Left ventricle myocardium inferior (tissue), 1 donor: ENCODE measurements at regions not wholly inside any gene's neighbourhood (a gene's known extent, or its start where the extent isn't known, plus 50 kb on each side); places are given as distances from the start of the nearest gene placed in this dataset.

Source experiments
- DNase-seq: peaks from one replicate; pipeline ENCODE4 v3.0.0-alpha.2; 2020
- H3K27ac ChIP-seq: fragments of 200-600 bp; replicated peaks from 2 replicates; pipeline ENCODE4 v1.8.0; 2021
- H3K27me3 ChIP-seq: fragments of 200-600 bp; 2 replicates; pipeline ENCODE4 v1.8.0; 2021; ENCODE audit warnings: low read depth
- H3K36me3 ChIP-seq: fragments of 200-600 bp; 2 replicates; pipeline ENCODE4 v1.8.0; 2021
- H3K4me1 ChIP-seq: fragments of 200-600 bp; 2 replicates; pipeline ENCODE4 v1.8.0; 2021
- H3K4me3 ChIP-seq: fragments of 200-600 bp; 2 replicates; pipeline ENCODE4 v1.8.0; 2021; ENCODE audit warnings: mild to moderate bottlenecking, moderate library complexity
- H3K9me3 ChIP-seq: fragments of 200-600 bp; replicated peaks from 2 replicates; pipeline ENCODE4 v1.8.0; 2021
- intact Hi-C: fragments of 100-400 bp; cut with micrococcal nuclease; formaldehyde crosslinking; loops from one replicate; pipeline ENCODE4 v1.11.0; 2022
- TF ChIP-seq, protein P1 (sequence below): fragments of 200-600 bp; IDR thresholded peaks from 2 replicates; pipeline ENCODE4 v1.8.0; 2021; ENCODE audit warnings: antibody characterized with exemption, mild to moderate bottlenecking, borderline replicate concordance
- donor health status: DM: no; HTN: yes; CAD: no; lungs with severe emphysema.

DNA sequence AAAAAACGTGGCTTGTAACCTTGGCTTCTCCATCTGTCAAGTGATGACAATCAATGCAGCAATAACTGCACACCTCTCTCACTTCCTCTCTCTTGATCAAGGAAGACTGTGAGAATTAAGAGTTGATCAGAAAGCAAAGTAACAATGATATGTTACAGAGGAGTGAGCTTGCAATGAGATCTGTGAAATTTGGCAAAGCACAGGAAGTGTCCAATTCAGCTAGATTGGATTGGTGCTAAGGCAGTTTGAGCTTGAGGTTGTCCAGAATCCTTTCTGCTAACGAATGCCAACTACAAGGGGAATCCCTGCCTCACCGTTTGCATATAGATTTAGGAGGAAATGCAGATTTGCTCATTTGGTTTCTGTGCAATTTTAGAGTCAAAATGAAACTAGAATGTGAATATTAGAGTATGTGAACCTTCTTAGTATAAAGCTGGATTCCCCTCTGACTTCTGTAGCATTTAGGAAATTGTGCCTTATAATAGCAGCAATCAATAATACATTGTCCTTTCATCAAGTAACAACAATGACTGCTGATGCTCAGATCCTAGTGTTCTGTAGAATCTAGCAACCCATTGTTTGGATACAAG, 346.4 kb downstream of the PTTG2 start:
- TF ChIP-seq, protein P1, sequence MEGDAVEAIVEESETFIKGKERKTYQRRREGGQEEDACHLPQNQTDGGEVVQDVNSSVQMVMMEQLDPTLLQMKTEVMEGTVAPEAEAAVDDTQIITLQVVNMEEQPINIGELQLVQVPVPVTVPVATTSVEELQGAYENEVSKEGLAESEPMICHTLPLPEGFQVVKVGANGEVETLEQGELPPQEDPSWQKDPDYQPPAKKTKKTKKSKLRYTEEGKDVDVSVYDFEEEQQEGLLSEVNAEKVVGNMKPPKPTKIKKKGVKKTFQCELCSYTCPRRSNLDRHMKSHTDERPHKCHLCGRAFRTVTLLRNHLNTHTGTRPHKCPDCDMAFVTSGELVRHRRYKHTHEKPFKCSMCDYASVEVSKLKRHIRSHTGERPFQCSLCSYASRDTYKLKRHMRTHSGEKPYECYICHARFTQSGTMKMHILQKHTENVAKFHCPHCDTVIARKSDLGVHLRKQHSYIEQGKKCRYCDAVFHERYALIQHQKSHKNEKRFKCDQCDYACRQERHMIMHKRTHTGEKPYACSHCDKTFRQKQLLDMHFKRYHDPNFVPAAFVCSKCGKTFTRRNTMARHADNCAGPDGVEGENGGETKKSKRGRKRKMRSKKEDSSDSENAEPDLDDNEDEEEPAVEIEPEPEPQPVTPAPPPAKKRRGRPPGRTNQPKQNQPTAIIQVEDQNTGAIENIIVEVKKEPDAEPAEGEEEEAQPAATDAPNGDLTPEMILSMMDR, result no peak
- no peaks in the 10 kb centered on the region for H3K4me1 ChIP-seq
- intact Hi-C loops, result no loop called here
- DNase-seq, result no peak
- H3K36me3 ChIP-seq, result no peaks in the 10 kb centered on the region
- no peak overlapping the region for H3K27ac ChIP-seq
- H3K9me3 ChIP-seq, result peaks cover 8% of the 10 kb centered on the region
- no peak overlapping the region for H3K4me3 ChIP-seq
- H3K27me3 ChIP-seq, result no peaks in the 10 kb centered on the region

DNA sequence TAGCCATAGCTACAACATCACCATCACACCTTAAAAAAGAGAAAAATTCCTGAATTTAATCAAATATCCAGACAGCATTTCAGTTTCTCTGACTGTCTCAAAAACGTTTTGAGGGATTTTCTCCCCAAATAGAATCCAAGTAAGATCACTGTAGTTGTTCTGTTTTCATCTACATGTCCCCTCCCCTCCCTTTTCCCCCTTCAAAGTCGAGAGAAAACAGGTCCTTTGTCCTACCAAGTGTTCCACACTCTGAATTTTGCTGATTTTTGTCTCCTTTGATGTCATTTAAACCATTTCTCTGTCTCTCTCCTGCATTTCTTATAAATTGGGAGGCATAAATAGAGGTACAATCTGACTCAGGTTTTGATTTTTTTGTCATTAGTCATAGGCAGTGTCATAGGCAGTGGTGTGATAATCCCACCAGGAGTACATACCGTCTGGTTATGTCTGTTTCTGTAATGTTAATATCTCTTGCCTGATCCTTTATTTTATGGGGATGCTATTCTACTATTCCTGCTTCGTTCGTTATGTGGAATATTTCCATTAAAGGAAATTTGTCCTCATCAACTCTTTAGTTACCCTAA, 348.6 kb downstream of the PTTG2 start:
- TF ChIP-seq, protein P1, result no peak
- H3K36me3 ChIP-seq, result no peaks in the 10 kb centered on the region
- H3K27me3 ChIP-seq, result no peaks in the 10 kb centered on the region
- H3K9me3 ChIP-seq, result peaks cover 3% of the 10 kb centered on the region
- DNase-seq, result no peak
- H3K27ac ChIP-seq, result no peak overlapping the region
- intact Hi-C loops, result no loop called here
- peaks cover 3% of the 10 kb centered on the region for H3K4me1 ChIP-seq
- H3K4me3 ChIP-seq, result no peak overlapping the region

DNA sequence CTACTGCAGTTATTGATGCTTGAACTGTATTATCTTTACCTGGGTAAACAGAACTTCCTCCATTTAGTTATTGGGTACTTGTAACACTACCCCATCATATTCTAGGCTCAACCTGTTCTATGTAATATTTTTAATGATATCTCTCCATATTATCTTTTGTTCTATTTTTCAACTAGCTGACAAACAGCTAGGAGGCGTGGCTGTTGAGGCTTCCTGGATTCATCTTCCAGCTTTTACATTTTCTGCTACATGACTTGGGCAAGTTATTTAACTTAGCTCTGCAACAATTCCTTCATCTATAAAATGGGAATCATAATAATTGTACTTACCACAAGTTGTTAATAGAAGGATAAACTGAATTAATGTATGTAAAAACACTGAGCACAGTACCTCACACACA, 349.3 kb downstream of the PTTG2 start:
- TF ChIP-seq, protein P1, result no peak
- peaks cover 3% of the 10 kb centered on the region for H3K9me3 ChIP-seq
- H3K27me3 ChIP-seq, result no peaks in the 10 kb centered on the region
- H3K36me3 ChIP-seq, result no peaks in the 10 kb centered on the region
- H3K27ac ChIP-seq, result no peak overlapping the region
- H3K4me1 ChIP-seq, result peaks cover 9% of the 10 kb centered on the region
- no peak overlapping the region for H3K4me3 ChIP-seq
- no peak for DNase-seq
- intact Hi-C loops, result no loop called here

DNA sequence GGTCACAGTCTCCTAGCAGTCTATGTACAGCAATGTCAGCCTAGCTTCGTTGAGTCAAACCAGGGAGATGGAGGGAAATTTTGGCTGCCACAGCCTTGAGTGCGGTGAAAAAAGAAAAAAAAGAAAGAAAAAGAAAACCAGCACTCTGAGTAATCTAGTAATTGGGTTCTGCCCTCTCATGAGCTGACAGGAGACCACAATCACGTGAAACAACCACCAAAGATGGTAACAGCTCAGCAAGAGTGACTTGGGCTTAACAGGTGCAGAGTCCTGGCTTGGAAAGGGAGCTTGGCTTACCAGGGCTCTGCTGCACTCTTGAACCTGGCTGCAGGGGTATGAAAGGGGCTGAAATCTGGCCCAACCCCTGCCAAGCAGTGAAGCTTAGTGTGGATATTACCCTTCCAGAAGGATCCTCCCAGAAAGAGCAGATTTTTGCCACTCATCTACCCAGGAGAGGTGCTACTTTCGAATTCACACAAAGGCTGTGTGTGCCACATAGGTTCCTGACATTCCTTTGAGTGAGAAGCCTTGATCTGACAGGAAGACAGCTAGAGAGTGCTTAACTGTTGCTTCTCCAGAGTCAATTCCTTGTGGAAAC, 350.3 kb downstream of the PTTG2 start:
- H3K27ac ChIP-seq, result no peak overlapping the region
- H3K4me1 ChIP-seq, result peaks cover 9% of the 10 kb centered on the region
- H3K27me3 ChIP-seq, result no peaks in the 10 kb centered on the region
- no peak for DNase-seq
- TF ChIP-seq, protein P1, result no peak
- no peaks in the 10 kb centered on the region for H3K36me3 ChIP-seq
- H3K9me3 ChIP-seq, result peaks cover 3% of the 10 kb centered on the region
- H3K4me3 ChIP-seq, result no peak overlapping the region
- intact Hi-C loops, result loop anchor here (10.0 kb wide), 1 partner anchor 136 kb away; no protein-coding TSS in a partner anchor

DNA sequence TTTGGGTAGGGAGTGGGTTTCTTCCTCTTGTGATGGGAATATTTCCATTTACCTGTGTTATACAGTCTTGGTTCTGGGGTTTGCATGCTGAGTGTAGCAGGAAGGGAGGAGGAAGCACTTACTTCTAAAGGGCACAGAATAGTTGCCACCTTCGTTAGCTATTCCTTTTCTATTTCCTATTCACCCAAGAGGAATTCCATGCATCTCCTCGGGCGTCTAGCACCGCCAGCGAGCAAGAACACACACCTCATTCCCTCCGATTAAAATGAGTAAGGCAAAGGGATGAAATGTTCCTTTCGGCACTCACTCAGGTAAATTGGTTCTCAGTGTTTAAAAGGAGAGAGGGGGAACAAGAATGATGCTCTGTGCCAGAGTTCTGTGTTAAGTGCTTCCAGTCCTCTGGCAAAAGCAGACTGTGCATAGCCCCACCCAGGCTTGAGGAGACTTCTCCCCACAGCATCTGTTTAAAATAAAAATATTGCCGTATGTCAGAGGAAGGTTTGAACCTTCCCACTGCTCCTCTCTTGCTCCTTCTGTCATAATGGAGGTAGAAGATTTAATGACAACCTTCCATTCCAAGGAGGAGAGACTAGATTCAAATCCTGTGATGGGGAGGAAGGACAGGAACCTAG, 351.4 kb downstream of the PTTG2 start:
- no peak overlapping the region for H3K4me3 ChIP-seq
- H3K36me3 ChIP-seq, result no peaks in the 10 kb centered on the region
- no peak overlapping the region for H3K27ac ChIP-seq
- intact Hi-C loops, result loop anchor here (10.0 kb wide), 1 partner anchor 137 kb away; no protein-coding TSS in a partner anchor
- TF ChIP-seq, protein P1, result no peak
- DNase-seq, result no peak
- H3K9me3 ChIP-seq, result peaks cover 3% of the 10 kb centered on the region
- H3K4me1 ChIP-seq, result peaks cover 9% of the 10 kb centered on the region
- H3K27me3 ChIP-seq, result no peaks in the 10 kb centered on the region
